ENCODE measurements at regions not wholly inside any gene's neighbourhood (a gene's known extent, or its start where the extent isn't known, plus 50 kb on each side); places are given as distances from the start of the nearest gene placed in this dataset.

DNA sequence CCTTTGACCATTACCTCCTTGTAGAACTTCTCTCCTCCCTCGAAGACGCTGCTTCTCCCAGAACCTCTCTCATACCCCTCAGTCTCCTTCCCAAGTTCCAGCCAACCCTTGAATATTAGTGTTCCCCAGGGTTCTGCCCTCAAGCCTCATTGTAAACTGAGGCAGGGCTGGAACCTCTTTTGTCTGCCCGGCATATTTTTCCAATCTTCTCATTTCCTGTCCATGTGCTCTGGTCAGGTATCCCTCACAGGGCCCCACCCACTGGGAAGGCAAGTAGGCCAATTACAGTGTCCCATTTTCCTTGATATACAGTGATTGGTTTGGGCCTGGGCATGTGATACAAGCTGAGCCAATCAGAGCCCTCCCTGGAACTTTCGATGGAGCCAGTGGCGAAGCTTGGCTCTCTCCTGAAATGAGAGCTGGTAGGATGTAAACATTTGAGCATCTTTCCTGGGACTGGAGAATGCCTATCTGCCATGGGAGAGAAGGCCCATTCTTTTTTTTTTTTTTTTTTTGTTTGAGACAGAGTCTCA is 57.1 kb upstream of the ID3 start:
- DNase-seq (ENCODE audit: low read depth, low spot score), result no peak
- TF ChIP-seq CTCF (IDR thresholded peaks at IDR 0.05; ENCODE audit: low read depth, low read length), result no peak
- H3K4me3 ChIP-seq (ENCODE audit: low read depth, low read length), result no peak overlapping the region
- in situ Hi-C loops (cut with HindIII; ENCODE audit: low sequenced_read_pairs), result no loop called here

DNA sequence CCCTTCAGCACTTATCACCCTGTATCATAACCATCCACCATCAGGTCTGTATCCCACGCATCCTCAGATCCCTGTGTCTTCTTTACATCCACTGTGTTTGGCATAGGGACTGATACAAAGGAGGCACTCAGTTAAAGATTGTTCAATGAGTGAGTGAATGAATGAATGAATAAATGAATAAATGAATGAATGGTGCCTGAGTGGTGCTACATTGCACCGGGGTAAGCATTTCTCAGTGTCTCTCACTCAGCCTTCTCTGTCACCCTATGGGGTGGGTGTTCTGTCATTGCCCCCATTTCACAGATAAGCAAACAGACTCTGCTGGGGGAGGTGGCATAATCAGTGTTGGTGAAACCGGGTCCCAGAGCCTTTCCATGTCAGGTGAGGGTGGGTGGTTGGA is 56.6 kb upstream of the ID3 start:
- H3K4me3 ChIP-seq (ENCODE audit: low read depth, low read length), result no peak overlapping the region
- in situ Hi-C loops (cut with HindIII; ENCODE audit: low sequenced_read_pairs), result no loop called here
- DNase-seq (ENCODE audit: low read depth, low spot score), result no peak
- TF ChIP-seq CTCF (IDR thresholded peaks at IDR 0.05; ENCODE audit: low read depth, low read length), result no peak

DNA sequence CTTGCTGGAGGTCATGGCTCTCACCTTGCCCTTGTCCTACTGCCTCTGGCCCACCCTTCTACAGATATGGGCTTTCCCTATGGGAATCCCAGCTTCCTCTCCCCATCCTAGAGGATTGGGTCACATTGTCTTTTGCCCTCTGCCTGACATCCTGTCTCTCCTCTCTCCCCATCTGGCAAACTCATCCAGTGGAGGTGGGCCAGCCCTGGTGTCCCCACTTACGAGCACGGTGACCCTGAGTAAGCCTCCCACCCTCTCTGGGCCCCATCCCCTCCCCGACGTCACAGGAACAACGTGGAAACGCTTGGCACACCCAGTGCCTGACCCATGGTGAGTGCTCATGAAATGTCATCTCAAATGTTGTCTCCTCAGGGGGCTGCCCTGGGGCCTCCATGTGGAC is 56.1 kb upstream of the ID3 start:
- TF ChIP-seq CTCF (IDR thresholded peaks at IDR 0.05; ENCODE audit: low read depth, low read length), result no peak
- in situ Hi-C loops (cut with HindIII; ENCODE audit: low sequenced_read_pairs), result no loop called here
- DNase-seq (ENCODE audit: low read depth, low spot score), result no peak
- H3K4me3 ChIP-seq (ENCODE audit: low read depth, low read length), result no peak overlapping the region

DNA sequence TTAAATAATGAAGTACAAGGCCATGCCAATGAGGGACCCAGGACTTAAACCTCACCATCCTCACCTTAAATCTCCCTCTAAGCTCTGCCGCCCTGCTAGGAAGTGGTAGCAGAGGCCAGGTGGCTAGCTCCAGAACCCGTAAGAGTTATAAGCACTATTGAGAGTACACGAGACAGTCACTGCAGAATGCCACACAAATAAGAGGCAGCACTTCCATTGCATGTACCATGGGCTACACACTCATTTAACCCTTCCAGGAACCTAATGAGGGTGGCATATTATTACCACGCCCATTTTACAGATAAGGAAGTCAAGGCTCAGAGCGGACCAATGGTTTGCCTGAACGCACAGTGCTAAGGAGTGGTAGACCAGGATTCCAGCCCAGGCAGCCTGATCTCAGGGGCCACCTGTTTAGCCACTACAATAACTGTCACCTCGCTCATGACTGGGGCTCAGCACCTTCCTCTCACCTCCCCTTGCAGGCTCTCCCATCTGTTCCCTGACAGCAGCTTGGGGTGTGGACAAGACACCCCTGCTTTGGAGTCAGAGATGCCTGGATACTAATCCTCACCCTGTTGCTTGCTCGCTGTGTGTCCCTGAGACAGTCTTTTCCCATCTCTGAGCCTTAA is 54.8 kb upstream of the ID3 start:
- TF ChIP-seq CTCF (IDR thresholded peaks at IDR 0.05; ENCODE audit: low read depth, low read length), result no peak
- in situ Hi-C loops (cut with HindIII; ENCODE audit: low sequenced_read_pairs), result no loop called here
- no peak for DNase-seq (ENCODE audit: low read depth, low spot score)
- H3K4me3 ChIP-seq (ENCODE audit: low read depth, low read length), result no peak overlapping the region

DNA sequence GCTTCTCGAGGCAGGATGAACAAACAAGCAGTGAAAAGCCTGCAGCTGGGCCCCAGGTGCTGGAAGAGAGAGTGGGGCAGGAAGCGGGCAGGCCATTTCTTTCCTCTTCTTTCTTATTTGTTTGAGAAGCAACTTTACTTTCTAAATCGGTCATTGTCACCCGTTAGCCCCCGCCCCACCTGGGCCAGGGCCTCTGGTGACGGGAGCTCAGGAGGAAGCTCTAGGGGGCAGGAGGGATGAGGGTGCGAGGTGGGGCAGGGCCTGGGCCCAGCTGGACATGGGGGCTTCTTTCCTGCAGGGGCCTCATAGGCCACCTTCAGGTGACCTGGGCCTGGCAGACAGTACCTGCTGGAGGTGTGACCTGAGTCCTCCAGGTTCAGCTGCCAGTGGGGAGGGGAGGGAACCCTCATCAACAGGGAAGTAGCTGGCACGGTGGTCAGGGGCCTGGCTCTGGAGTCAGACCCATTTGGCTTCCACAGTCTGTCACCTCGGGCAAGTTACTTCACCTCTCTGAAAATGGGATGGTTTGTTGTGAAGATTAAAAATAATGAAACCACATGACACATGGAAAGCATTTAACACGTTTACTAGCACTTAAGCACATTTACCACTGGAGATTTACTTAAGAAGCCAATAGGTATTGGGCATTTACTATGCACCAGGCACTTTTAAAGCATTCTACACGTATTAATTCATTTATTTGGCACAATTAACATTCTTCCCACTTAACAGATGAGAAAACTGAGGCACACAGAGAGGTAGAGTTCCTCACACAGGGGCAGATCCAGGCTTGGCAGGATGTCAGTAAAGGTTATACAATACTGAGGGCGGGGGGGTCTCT is 54.1 kb upstream of the ID3 start:
- no peak for DNase-seq (ENCODE audit: low read depth, low spot score)
- in situ Hi-C loops (cut with HindIII; ENCODE audit: low sequenced_read_pairs), result no loop called here
- TF ChIP-seq CTCF (IDR thresholded peaks at IDR 0.05; ENCODE audit: low read depth, low read length), result no peak
- H3K4me3 ChIP-seq (ENCODE audit: low read depth, low read length), result no peak overlapping the region

- no peak overlapping the region for H3K4me3 ChIP-seq (ENCODE audit: low read depth, low read length)
- in situ Hi-C loops (cut with HindIII; ENCODE audit: low sequenced_read_pairs), result no loop called here
- no peak for DNase-seq (ENCODE audit: low read depth, low spot score)
- TF ChIP-seq CTCF (IDR thresholded peaks at IDR 0.05; ENCODE audit: low read depth, low read length), result no peak
Measured at GRCh38 chr1:23611601-23612327, 52.5 kb upstream of the ID3 start.
